ENCODE measurements at regions not wholly inside any gene's neighbourhood (a gene's known extent, or its start where the extent isn't known, plus 50 kb on each side); places are given as distances from the start of the nearest gene placed in this dataset.

DNA sequence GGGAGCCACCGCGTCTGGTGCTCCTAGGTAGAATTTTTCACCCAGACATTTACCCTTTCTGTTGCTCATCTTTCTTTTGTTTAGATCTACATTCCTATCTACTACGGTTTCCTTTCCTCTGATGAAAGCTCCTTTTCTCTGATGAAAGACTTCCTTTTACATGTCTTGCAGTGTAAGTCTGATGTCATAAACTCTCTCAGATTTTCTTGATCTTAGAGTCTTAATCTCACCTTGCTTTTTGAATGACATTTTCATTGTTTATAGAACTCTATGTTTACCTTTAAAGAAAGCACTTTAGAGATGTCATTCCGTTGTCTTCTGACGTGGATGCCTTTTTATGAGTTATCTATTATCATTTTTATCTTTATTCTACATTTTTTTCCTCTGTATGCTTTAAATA is 171.8 kb upstream of the MTPN start:
- no peak for ATAC-seq (ENCODE audit: insufficient number of reproducible peaks, low FRiP score, low read depth)
- Histone ChIP-seq H3K27me3 (replicated peaks; ENCODE audit: insufficient read depth) (no peaks in the 10 kb centered on the region), H3K4me3 (no peak overlapping the region), H3K27ac (no peak overlapping the region), H3K4me1 (ENCODE audit: control insufficient read depth in 1 of 2, low read depth in 2 of 2) (no peaks in the 10 kb centered on the region), H3K36me3 (no peaks in the 10 kb centered on the region), H3K9me3 (no peaks in the 10 kb centered on the region)
- TF ChIP-seq, protein P1, sequence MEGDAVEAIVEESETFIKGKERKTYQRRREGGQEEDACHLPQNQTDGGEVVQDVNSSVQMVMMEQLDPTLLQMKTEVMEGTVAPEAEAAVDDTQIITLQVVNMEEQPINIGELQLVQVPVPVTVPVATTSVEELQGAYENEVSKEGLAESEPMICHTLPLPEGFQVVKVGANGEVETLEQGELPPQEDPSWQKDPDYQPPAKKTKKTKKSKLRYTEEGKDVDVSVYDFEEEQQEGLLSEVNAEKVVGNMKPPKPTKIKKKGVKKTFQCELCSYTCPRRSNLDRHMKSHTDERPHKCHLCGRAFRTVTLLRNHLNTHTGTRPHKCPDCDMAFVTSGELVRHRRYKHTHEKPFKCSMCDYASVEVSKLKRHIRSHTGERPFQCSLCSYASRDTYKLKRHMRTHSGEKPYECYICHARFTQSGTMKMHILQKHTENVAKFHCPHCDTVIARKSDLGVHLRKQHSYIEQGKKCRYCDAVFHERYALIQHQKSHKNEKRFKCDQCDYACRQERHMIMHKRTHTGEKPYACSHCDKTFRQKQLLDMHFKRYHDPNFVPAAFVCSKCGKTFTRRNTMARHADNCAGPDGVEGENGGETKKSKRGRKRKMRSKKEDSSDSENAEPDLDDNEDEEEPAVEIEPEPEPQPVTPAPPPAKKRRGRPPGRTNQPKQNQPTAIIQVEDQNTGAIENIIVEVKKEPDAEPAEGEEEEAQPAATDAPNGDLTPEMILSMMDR (IDR thresholded peaks at IDR 0.05): no peak
- no peak for DNase-seq (ENCODE audit: low spot score)

DNA sequence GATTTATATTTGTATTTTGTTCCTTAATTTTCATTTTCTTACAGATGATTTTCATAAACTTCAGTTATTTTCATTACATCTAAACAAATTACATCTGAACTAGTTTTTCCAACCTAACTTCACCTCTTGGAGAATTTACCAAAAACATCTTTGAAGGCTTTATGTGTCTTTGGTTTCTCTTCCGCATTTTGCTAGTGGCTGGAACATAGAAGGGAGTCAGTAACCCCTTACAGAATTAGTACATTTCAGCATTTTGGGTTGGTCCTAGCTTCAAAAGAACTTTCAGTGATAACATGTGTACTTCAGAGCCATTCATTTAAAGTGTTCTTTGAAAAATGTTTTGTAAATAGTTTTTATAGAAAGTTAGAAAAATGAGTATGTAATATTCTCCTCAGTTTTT is 169.8 kb upstream of the MTPN start:
- Histone ChIP-seq H3K27me3 (replicated peaks; ENCODE audit: insufficient read depth) (no peaks in the 10 kb centered on the region), H3K4me3 (no peak overlapping the region), H3K36me3 (no peaks in the 10 kb centered on the region), H3K4me1 (ENCODE audit: control insufficient read depth in 1 of 2, low read depth in 2 of 2) (no peaks in the 10 kb centered on the region), H3K9me3 (no peaks in the 10 kb centered on the region), H3K27ac (no peak overlapping the region)
- ATAC-seq (ENCODE audit: insufficient number of reproducible peaks, low FRiP score, low read depth): no peak
- DNase-seq (ENCODE audit: low spot score): no peak
- TF ChIP-seq, protein P1 (IDR thresholded peaks at IDR 0.05): no peak

DNA sequence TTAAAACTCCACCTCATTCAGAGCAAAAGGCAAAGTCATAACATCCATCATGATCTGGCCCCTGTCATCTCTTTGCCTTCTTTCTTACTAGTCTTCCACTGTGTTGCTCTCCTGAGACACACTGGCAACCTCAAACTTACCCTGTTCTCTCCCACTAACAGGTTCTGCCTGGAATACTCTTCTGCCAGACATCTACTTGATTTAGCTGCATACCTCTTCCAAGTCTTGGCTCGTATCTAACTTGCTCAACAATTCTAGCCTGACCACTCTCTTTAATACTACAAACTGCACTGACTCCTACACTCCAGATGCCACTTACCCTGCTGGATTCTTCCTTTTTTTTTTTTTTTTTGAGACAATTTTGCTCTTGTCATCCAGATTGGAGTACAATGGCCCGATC is 167.0 kb upstream of the MTPN start:
- Histone ChIP-seq H3K9me3 (no peaks in the 10 kb centered on the region), H3K4me3 (no peak overlapping the region), H3K27ac (no peak overlapping the region), H3K27me3 (replicated peaks; ENCODE audit: insufficient read depth) (no peaks in the 10 kb centered on the region), H3K4me1 (ENCODE audit: control insufficient read depth in 1 of 2, low read depth in 2 of 2) (no peaks in the 10 kb centered on the region), H3K36me3 (no peaks in the 10 kb centered on the region)
- DNase-seq (ENCODE audit: low spot score): no peak
- no peak for ATAC-seq (ENCODE audit: insufficient number of reproducible peaks, low FRiP score, low read depth)
- TF ChIP-seq, protein P1 (IDR thresholded peaks at IDR 0.05): no peak

DNA sequence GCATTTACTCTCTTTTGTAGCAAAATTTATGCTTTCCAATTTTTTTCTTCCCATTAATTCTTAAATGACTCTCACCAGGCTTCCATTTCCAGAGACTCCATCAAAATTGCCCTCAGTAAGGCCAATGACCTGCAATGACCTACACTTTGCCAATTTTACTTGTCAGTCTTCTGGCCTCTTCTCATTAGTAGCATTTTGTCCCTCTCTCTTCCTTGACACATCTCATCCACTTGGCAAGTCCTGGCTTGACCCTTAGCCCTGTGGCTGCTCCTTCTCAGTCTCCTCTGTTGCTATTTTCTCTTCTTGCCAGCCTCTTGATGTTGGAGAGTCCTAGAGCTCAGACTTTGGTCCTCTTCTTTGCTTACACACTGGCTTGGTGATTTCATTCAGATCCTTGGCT is 166.1 kb upstream of the MTPN start:
- Histone ChIP-seq H3K27ac (no peak overlapping the region), H3K4me1 (ENCODE audit: control insufficient read depth in 1 of 2, low read depth in 2 of 2) (no peaks in the 10 kb centered on the region), H3K36me3 (no peaks in the 10 kb centered on the region), H3K9me3 (no peaks in the 10 kb centered on the region), H3K4me3 (no peak overlapping the region), H3K27me3 (replicated peaks; ENCODE audit: insufficient read depth) (no peaks in the 10 kb centered on the region)
- ATAC-seq (ENCODE audit: insufficient number of reproducible peaks, low FRiP score, low read depth): no peak
- DNase-seq (ENCODE audit: low spot score): no peak
- TF ChIP-seq, protein P1 (IDR thresholded peaks at IDR 0.05): no peak

DNA sequence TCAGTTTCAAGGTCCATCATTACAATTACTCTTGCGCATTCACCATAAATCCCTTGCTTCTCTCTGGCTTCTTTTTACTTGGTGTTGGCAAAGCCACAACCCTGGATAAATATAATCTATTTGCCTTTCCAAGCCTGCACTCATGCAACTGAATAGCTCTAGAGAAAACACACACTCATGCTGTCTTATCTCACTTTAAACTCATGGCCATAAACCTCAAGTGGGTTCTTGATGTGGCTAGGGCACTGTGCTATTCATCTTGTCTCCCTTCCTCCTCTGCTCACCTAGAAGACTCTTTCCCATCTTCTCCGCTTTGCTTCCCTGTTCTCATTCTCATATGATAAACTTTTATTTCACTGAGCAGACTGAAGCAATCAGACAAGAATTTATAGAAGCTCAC is 165.4 kb upstream of the MTPN start:
- Histone ChIP-seq H3K27ac (no peak overlapping the region), H3K36me3 (no peaks in the 10 kb centered on the region), H3K4me1 (ENCODE audit: control insufficient read depth in 1 of 2, low read depth in 2 of 2) (no peaks in the 10 kb centered on the region), H3K27me3 (replicated peaks; ENCODE audit: insufficient read depth) (no peaks in the 10 kb centered on the region), H3K4me3 (no peak overlapping the region), H3K9me3 (no peaks in the 10 kb centered on the region)
- ATAC-seq (ENCODE audit: insufficient number of reproducible peaks, low FRiP score, low read depth) (no peak), DNase-seq (ENCODE audit: low spot score) (no peak)
- TF ChIP-seq, protein P1 (IDR thresholded peaks at IDR 0.05): no peak
